ENCODE measurements at regions not wholly inside any gene's neighbourhood (a gene's known extent, or its start where the extent isn't known, plus 50 kb on each side); places are given as distances from the start of the nearest gene placed in this dataset.
"Not testable (repeated sequence)": the region's sequence is repeated elsewhere in the genome, so short reads cannot be mapped to it uniquely, and the experiment has no call there.

- TF ChIP-seq TSHZ2 (CRISPR knock-in tag; IDR thresholded peaks at IDR 0.05); ZNF565 (CRISPR knock-in tag; conservative IDR thresholded peaks at IDR 0.05; ENCODE audit: low read depth); POU6F1 (CRISPR knock-in tag; IDR thresholded peaks at IDR 0.05; ENCODE audit: borderline replicate concordance, low read depth); ZFP30 (CRISPR knock-in tag; IDR thresholded peaks at IDR 0.05); RARB (CRISPR knock-in tag; IDR thresholded peaks at IDR 0.05); ZNF70 (CRISPR knock-in tag; IDR thresholded peaks at IDR 0.05); ZNF8 (CRISPR knock-in tag; IDR thresholded peaks at IDR 0.05): not testable (repeated sequence)
Observed at GRCh38 chr9:41802706-41803105, 326.5 kb downstream of the CNTNAP3B start.

All from SK-N-SH treated with all-trans-retinoic acid at 6 μM for 48 hours (cell line).